Adrenal gland (tissue), 5 donors: ENCODE measurements at regions not wholly inside any gene's neighbourhood (a gene's known extent, or its start where the extent isn't known, plus 50 kb on each side); places are given as distances from the start of the nearest gene placed in this dataset.

Experiments
- POLR2A ChIP-seq, 2 donors: fragments of 450-650 bp; IDR thresholded peaks; one replicate each; pipeline ENCODE4 v1.6.1; 2017; ENCODE audit warnings: antibody characterized with exemption in 2 of 2, mild to moderate bottlenecking in 2 of 2, moderate library complexity in 1 of 2
- TF ChIP-seq, protein P1 (sequence below), 6 experiments: fragments of 450-650 bp in 4 of 6; fragments of 200-600 bp in 2 of 6; sonication (generic) in 1 of 6; IDR thresholded peaks; 1 replicate in 5 of 6; 2 replicates in 1 of 6; pipeline versions ENCODE4 v1.5.1 to v1.8.0; 2016 to 2021; ENCODE audit warnings: antibody characterized with exemption in 6 of 6, mild to moderate bottlenecking in 2 of 6, moderate library complexity in 1 of 6
- donor health status: DM: no; HTN: no; CAD: no.

DNA sequence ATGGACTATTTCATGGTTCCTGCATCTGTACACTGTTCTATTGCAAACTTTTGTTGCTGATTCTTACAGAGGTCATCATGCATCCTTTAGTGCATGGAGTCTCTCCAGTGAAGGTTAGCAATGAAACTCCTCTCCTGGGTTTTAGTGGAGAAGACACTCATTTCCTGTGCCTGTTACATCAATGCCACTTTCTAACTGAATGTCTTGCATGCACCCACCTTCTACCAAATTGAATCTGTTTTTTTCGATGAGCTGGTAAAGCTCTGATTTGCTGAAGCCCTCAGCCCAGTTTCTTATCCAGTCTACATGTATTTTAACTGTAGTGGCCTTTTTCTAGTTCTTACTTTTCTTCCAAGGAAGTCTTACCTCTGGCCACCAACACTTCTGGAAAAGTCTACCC, 591.8 kb upstream of the ADAMTS16 start:
- no peak for TF ChIP-seq POLR2A (IDR thresholded peaks at IDR 0.05)
- TF ChIP-seq, protein P1, sequence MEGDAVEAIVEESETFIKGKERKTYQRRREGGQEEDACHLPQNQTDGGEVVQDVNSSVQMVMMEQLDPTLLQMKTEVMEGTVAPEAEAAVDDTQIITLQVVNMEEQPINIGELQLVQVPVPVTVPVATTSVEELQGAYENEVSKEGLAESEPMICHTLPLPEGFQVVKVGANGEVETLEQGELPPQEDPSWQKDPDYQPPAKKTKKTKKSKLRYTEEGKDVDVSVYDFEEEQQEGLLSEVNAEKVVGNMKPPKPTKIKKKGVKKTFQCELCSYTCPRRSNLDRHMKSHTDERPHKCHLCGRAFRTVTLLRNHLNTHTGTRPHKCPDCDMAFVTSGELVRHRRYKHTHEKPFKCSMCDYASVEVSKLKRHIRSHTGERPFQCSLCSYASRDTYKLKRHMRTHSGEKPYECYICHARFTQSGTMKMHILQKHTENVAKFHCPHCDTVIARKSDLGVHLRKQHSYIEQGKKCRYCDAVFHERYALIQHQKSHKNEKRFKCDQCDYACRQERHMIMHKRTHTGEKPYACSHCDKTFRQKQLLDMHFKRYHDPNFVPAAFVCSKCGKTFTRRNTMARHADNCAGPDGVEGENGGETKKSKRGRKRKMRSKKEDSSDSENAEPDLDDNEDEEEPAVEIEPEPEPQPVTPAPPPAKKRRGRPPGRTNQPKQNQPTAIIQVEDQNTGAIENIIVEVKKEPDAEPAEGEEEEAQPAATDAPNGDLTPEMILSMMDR (IDR thresholded peaks at IDR 0.05): no peak
